HCT116 (cell line): ENCODE measurements at regions not wholly inside any gene's neighbourhood (a gene's known extent, or its start where the extent isn't known, plus 50 kb on each side); places are given as distances from the start of the nearest gene placed in this dataset.

Experiments used
- ATAC-seq: fragments of 200-7000 bp; cut with Tn5 transposase; 2 replicates; pipeline ENCODE4 v1.9.1; 2020; ENCODE audit warnings: mild to moderate bottlenecking, moderate library complexity
- BruUV-seq: library from RNA; stranded (reverse); fragments of 400-500 nt; replicated peaks from 2 replicates; lab custom pipeline; 2021; lab: Mats Ljungman, UMichigan
- CTCF ChIA-PET: fragments of 300-600 bp; sonication (Branson Sonifier 250); formaldehyde crosslinking; loops from one replicate; lab custom pipeline; 2021; ENCODE audit warnings: antibody characterized with exemption; lab: Charles Lee
- POLR2A ChIA-PET: fragments of 300-600, 350-600 bp; sonication (Branson Sonifier 250); formaldehyde crosslinking; loops from one replicate; lab custom pipeline; 2021; ENCODE audit warnings: antibody characterized with exemption; lab: Charles Lee
- RAD21 ChIA-PET, 2 experiments: fragments of 300-600 bp; sonication (Branson Sonifier 250); formaldehyde crosslinking; loops; one replicate each; lab custom pipeline; 2023; ENCODE audit warnings: low total read pairs in 2 of 2; ENCODE audit not compliant: uncharacterized antibody in 2 of 2, unreplicated experiment in 2 of 2, low non-redundant PET in 1 of 2; lab: Charles Lee
- DNase-seq: peaks from one replicate; pipeline ENCODE4 v3.0.0-alpha.2; 2010; ENCODE audit warnings: low read depth, low spot score
- H2AFZ ChIP-seq: fragments of 200-600 bp; shearing (Covaris generic), sonication (generic); 2 replicates; pipeline ENCODE4 v1.6.1; 2017; ENCODE audit warnings: low read depth, mixed run types, mixed read lengths, antibody characterized with exemption, low read length; ENCODE audit not compliant: poor library complexity, severe bottlenecking
- H3K27ac ChIP-seq: 2 replicates; pipeline ENCODE4 v1.5.1; 2012; ENCODE audit warnings: low read depth, low read length
- H3K27me3 ChIP-seq: fragments of 200-600 bp; sonication (generic); 2 replicates; pipeline ENCODE4 v1.6.1; 2016; ENCODE audit warnings: mixed run types, low read length, mixed read lengths; ENCODE audit not compliant: insufficient read depth
- H3K36me3 ChIP-seq, 2 experiments: fragments of 200-500 bp in 1 of 2; fragments of 200-600 bp in 1 of 2; sonication (Bioruptor generic) in 1 of 2; sonication (generic) in 1 of 2; 2 replicates each; pipeline versions ENCODE4 v1.5.1 to v1.6.1; 2014 to 2016; ENCODE audit warnings: low read length in 2 of 2, inconsistent platforms in 1 of 2, mixed read lengths in 1 of 2, mixed run types in 1 of 2; ENCODE audit not compliant: insufficient read depth in 2 of 2, control insufficient read depth in 1 of 2
- H3K4me1 ChIP-seq, 2 experiments: fragments of 200-600 bp in 1 of 2; sonication (generic) in 1 of 2; 2 replicates each; pipeline versions ENCODE4 v1.5.1 to v1.6.1; 2012 to 2017; ENCODE audit warnings: low read length in 2 of 2, inconsistent platforms in 1 of 2, mild to moderate bottlenecking in 1 of 2, mixed read lengths in 1 of 2, mixed run types in 1 of 2, moderate library complexity in 1 of 2; ENCODE audit not compliant: insufficient read depth in 2 of 2, control insufficient read depth in 1 of 2
- H3K4me2 ChIP-seq: fragments of 200-600 bp; sonication (generic); 2 replicates; pipeline ENCODE4 v1.6.1; 2017; ENCODE audit warnings: mixed run types, low read length, mixed read lengths
- H3K4me3 ChIP-seq, 2 experiments: fragments of 200-600 bp in 1 of 2; sonication (generic) in 1 of 2; replicated peaks in 1 of 2; 2 replicates each; pipeline ENCODE4 v1.5.1; 2011 to 2016; ENCODE audit warnings: low read length in 2 of 2, control low read depth in 1 of 2, low read depth in 1 of 2, mild to moderate bottlenecking in 1 of 2, mixed read lengths in 1 of 2, mixed run types in 1 of 2
- H3K79me2 ChIP-seq: fragments of 200-600 bp; sonication (generic); 2 replicates; pipeline ENCODE4 v1.6.1; 2017; ENCODE audit warnings: mild to moderate bottlenecking, mixed run types, low read length, moderate library complexity, mixed read lengths; ENCODE audit not compliant: insufficient read depth
- H3K9ac ChIP-seq: fragments of 200-600 bp; sonication (generic); 2 replicates; pipeline ENCODE4 v1.6.1; 2016; ENCODE audit warnings: low read length, mixed read lengths
- H3K9me2 ChIP-seq: fragments of 200-600 bp; sonication (generic), shearing (Covaris generic); 2 replicates; pipeline ENCODE4 v1.6.1; 2017; ENCODE audit warnings: mixed run types, mild to moderate bottlenecking, moderate library complexity; ENCODE audit not compliant: insufficient read depth
- H3K9me3 ChIP-seq, 2 experiments: fragments of 200-500 bp in 1 of 2; fragments of 200-600 bp in 1 of 2; sonication (Bioruptor generic) in 1 of 2; sonication (generic) in 1 of 2; 2 replicates each; pipeline ENCODE4 v1.6.1; 2014 to 2017; ENCODE audit warnings: low read length in 2 of 2, mixed read lengths in 2 of 2, inconsistent platforms in 1 of 2, low read depth in 1 of 2, mild to moderate bottlenecking in 1 of 2, mixed run types in 1 of 2, moderate library complexity in 1 of 2; ENCODE audit not compliant: control insufficient read depth in 1 of 2, insufficient read depth in 1 of 2
- H4K20me1 ChIP-seq: fragments of 200-600 bp; sonication (generic), shearing (Covaris generic); 2 replicates; pipeline ENCODE4 v1.6.1; 2017; ENCODE audit warnings: mixed run types, mild to moderate bottlenecking, moderate library complexity; ENCODE audit not compliant: insufficient read depth
- CBX3 ChIP-seq: IDR thresholded peaks from 2 replicates; pipeline ENCODE4 v1.6.1; 2012; ENCODE audit warnings: low read depth
- POLR2A ChIP-seq: IDR thresholded peaks from 2 replicates; pipeline ENCODE4 v1.7.0; 2011; ENCODE audit warnings: borderline replicate concordance; ENCODE audit not compliant: insufficient read depth, insufficient read length; ENCODE audit errors: extremely low read depth
- RAD21 ChIP-seq: IDR thresholded peaks from 2 replicates; pipeline ENCODE4 v1.6.1; 2012; ENCODE audit warnings: low read depth, mild to moderate bottlenecking
- SRF ChIP-seq: IDR thresholded peaks from 2 replicates; pipeline ENCODE4 v1.6.1; 2012; ENCODE audit warnings: low read depth
- intact Hi-C: fragments of 100-400 bp; cut with micrococcal nuclease; formaldehyde crosslinking; loops from 2 replicates; pipeline ENCODE4 v1.10.0; 2022
- TF ChIP-seq, protein P1 (sequence below): IDR thresholded peaks from 2 replicates; pipeline ENCODE4 v1.6.1; 2012
- TF ChIP-seq, protein P2 (sequence below), 3 experiments: fragments of 200-600 bp in 1 of 3; sonication (generic) in 1 of 3; IDR thresholded peaks in 2 of 3; conservative IDR thresholded peaks in 1 of 3; 2 replicates each; pipeline ENCODE4 v1.5.1; 2012 to 2017; ENCODE audit warnings: low read depth in 2 of 3, low read length in 2 of 3, antibody characterized with exemption in 1 of 3, borderline replicate concordance in 1 of 3, control low read depth in 1 of 3, mild to moderate bottlenecking in 1 of 3, mixed read lengths in 1 of 3, mixed run types in 1 of 3, moderate library complexity in 1 of 3; ENCODE audit not compliant: insufficient read depth in 1 of 3

DNA sequence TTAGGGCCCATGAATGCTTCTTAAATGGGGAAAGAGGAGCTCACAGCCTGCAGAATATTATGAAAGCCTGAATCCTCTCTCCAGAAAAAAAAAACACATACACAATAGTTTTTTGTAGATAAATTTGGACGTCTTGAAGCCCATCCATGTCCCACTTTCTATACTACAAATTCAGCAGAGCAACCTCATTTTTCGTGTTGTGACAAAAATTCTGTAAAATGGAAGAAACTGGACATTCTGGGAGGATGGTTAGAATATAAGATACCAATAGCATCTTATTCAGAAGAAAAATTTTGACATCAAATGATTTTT is 102.1 kb downstream of the ZNF281 start:
- ATAC-seq (no peak), DNase-seq (no peak)
- no peaks in the 10 kb centered on the region for H3K27me3 ChIP-seq
- no peaks in the 10 kb centered on the region for H3K9me3 ChIP-seq
- H2AFZ ChIP-seq, result no peak overlapping the region
- no peaks in the 10 kb centered on the region for H3K79me2 ChIP-seq
- ChIA-PET CTCF (interaction anchor here (0.6 to 1.8 kb wide), 8 partner anchors 12 to 623 kb away, joined by 3 to 7 read pairs (median 4); no protein-coding TSS in a partner anchor), POLR2A (no interaction called here), RAD21 (no interaction called here)
- H3K4me2 ChIP-seq, result no peak overlapping the region
- no peaks in the 10 kb centered on the region for H4K20me1 ChIP-seq
- H3K27ac ChIP-seq, result no peak overlapping the region
- TF ChIP-seq, protein P1, sequence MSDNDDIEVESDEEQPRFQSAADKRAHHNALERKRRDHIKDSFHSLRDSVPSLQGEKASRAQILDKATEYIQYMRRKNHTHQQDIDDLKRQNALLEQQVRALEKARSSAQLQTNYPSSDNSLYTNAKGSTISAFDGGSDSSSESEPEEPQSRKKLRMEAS, result no peak
- no peaks in the 10 kb centered on the region; the same call in 1 of the 2 replicates for H3K9me2 ChIP-seq
- peaks cover 0 to 2% of the 10 kb centered on the region in 2 experiments; a peak in 1 of 4 replicates for H3K4me1 ChIP-seq
- H3K9ac ChIP-seq, result no peak overlapping the region
- H3K4me3 ChIP-seq, result no peak overlapping the region
- no peaks in the 10 kb centered on the region for H3K36me3 ChIP-seq
- intact Hi-C loops, result no loop called here
- BruUV-seq, result no TSS peak

DNA sequence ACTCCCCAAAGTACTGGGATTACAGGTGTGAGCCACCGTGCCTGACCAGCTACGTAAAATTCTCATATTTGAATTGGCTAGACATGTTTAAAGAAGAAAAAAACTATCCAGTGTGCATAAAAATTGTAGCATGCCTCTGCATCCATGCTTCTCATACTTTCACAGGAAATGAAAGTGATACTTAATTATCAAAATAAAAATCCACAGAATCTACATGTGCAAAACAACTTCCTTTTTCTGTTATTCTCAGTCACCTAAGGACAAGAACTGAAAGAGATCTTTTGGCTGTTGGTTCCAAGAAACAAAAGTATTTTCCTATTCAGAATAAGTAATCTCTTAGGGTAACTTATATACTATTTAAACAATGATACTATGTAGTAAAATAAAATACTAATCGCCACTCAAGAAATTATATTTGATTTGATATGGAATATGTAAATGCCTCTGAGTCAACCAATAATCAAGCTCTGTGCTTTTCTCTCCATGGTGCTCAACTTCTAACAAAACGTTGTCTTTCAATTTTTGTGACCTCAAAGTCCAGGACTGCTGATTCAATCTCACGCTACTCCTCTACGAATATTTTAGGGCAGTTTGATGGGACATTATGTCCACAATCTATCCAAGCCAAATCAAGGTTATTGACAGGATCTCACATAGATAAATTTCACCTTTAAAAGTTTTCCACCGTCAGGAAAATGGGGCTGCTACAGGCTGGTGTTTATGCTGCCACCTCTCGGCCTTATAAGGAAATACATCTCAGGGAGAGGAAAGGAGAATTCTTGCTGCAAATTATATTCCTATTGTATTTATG is 102.7 kb downstream of the ZNF281 start:
- Histone ChIP-seq H3K36me3 (no peaks in the 10 kb centered on the region), H3K27ac (no peak overlapping the region), H3K9me2 (no peaks in the 10 kb centered on the region; the same call in 1 of the 2 replicates), H3K4me1 (peaks cover 0 to 3% of the 10 kb centered on the region in 2 experiments; a peak in 1 of 4 replicates), H4K20me1 (no peaks in the 10 kb centered on the region)
- ATAC-seq (peak; percentile 54), DNase-seq (peak; percentile 33)
- POLR2A ChIA-PET, result no interaction called here
- no TSS peak for BruUV-seq
- intact Hi-C loops, result no loop called here
- TF ChIP-seq CBX3, result no peak
- peak; percentile 70 for TF ChIP-seq RAD21
- peak; percentile 73 for TF ChIP-seq SRF
- TF ChIP-seq, protein P2, sequence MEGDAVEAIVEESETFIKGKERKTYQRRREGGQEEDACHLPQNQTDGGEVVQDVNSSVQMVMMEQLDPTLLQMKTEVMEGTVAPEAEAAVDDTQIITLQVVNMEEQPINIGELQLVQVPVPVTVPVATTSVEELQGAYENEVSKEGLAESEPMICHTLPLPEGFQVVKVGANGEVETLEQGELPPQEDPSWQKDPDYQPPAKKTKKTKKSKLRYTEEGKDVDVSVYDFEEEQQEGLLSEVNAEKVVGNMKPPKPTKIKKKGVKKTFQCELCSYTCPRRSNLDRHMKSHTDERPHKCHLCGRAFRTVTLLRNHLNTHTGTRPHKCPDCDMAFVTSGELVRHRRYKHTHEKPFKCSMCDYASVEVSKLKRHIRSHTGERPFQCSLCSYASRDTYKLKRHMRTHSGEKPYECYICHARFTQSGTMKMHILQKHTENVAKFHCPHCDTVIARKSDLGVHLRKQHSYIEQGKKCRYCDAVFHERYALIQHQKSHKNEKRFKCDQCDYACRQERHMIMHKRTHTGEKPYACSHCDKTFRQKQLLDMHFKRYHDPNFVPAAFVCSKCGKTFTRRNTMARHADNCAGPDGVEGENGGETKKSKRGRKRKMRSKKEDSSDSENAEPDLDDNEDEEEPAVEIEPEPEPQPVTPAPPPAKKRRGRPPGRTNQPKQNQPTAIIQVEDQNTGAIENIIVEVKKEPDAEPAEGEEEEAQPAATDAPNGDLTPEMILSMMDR (IDR thresholded peaks at IDR 0.05 in 2 of 3, conservative IDR thresholded peaks at IDR 0.05 in 1 of 3; ENCODE audit: borderline replicate concordance in 1 of 3, insufficient read depth in 1 of 3, low read depth in 2 of 3, low read length in 2 of 3), result peak; percentile 67 to 85 (median 78)
- no peak for TF ChIP-seq POLR2A
- TF ChIP-seq, all 23 proteins: peak for 3
- no peak overlapping the region; a peak in 1 of 4 replicates for H3K4me3 ChIP-seq
- H3K9ac ChIP-seq, result no peak overlapping the region
- ChIA-PET CTCF (interaction anchor here (0.6 to 2.1 kb wide), 10 partner anchors 13 to 623 kb away, joined by 3 to 7 read pairs (median 4); no protein-coding TSS in a partner anchor), RAD21 (no interaction called here)
- no peaks in the 10 kb centered on the region for H3K79me2 ChIP-seq
- H3K9me3 ChIP-seq, result no peaks in the 10 kb centered on the region
- H3K4me2 ChIP-seq, result peak overlapping the region; percentile 55
- H2AFZ ChIP-seq, result peak overlapping the region; percentile 97
- no peaks in the 10 kb centered on the region for H3K27me3 ChIP-seq
